Inferior parietal cortex (tissue), 1 donor: ENCODE measurements at regions not wholly inside any gene's neighbourhood (a gene's known extent, or its start where the extent isn't known, plus 50 kb on each side); places are given as distances from the start of the nearest gene placed in this dataset.
"Not testable (repeated sequence)": the region's sequence is repeated elsewhere in the genome, so short reads cannot be mapped to it uniquely, and the experiment has no call there.

Experiments used
- DNase-seq: peaks from one replicate; pipeline ENCODE4 v3.0.0-alpha.2; 2016; ENCODE audit errors: extremely low spot score

GRCh38 chr17:68704871-68705713 lies 103.9 kb upstream of the FAM20A start:
- peak; percentile 29 for DNase-seq

GRCh38 chr17:68701046-68701445 lies 99.9 kb upstream of the FAM20A start:
- DNase-seq: no peak

GRCh38 chr17:68700421-68700820 lies 99.3 kb upstream of the FAM20A start:
- DNase-seq: no peak

- DNase-seq: no peak
Measured at GRCh38 chr17:68699936-68700335, 98.8 kb upstream of the FAM20A start.

GRCh38 chr17:68698746-68699145 lies 97.6 kb upstream of the FAM20A start:
- DNase-seq: peak; percentile 5

GRCh38 chr17:68697850-68698361 lies 96.7 kb upstream of the FAM20A start:
- DNase-seq: no peak

GRCh38 chr17:68695659-68696058 lies 94.5 kb upstream of the FAM20A start:
- DNase-seq: no peak

GRCh38 chr17:68694791-68695485 lies 93.8 kb upstream of the FAM20A start:
- no peak for DNase-seq

GRCh38 chr17:68693896-68694295 lies 92.7 kb upstream of the FAM20A start:
- DNase-seq: no peak

- DNase-seq: no peak
Measured at GRCh38 chr17:68693466-68693865, 92.3 kb upstream of the FAM20A start.

GRCh38 chr17:68686108-68686988 lies 85.2 kb upstream of the FAM20A start:
- no peak for DNase-seq

GRCh38 chr17:68684949-68685357 lies 83.8 kb upstream of the FAM20A start:
- no peak for DNase-seq

- DNase-seq: no peak
Measured at GRCh38 chr17:68682903-68683302, 81.7 kb upstream of the FAM20A start.

GRCh38 chr17:68679882-68680281 lies 78.7 kb upstream of the FAM20A start:
- no peak for DNase-seq

- no peak for DNase-seq
Measured at GRCh38 chr17:68676856-68677255, 75.7 kb upstream of the FAM20A start.

GRCh38 chr17:68675723-68676122 lies 74.6 kb upstream of the FAM20A start:
- no peak for DNase-seq

GRCh38 chr17:68674029-68674925 lies 73.1 kb upstream of the FAM20A start:
- no peak for DNase-seq

- no peak for DNase-seq
Measured at GRCh38 chr17:68670967-68671693, 70.0 kb upstream of the FAM20A start.

GRCh38 chr17:68666438-68666837 lies 65.3 kb upstream of the FAM20A start:
- DNase-seq: not testable (repeated sequence)

- DNase-seq: no peak
Measured at GRCh38 chr17:68665373-68665772, 64.2 kb upstream of the FAM20A start.
